ENCODE measurements at regions not wholly inside any gene's neighbourhood (a gene's known extent, or its start where the extent isn't known, plus 50 kb on each side); places are given as distances from the start of the nearest gene placed in this dataset.

GRCh38 chr18:46212398-46212797 is 108.2 kb downstream of the HAUS1 start:
- TF ChIP-seq CTCF (IDR thresholded peaks at IDR 0.05; ENCODE audit: borderline replicate concordance, extremely low read depth, low read length, poor library complexity, severe bottlenecking) (no peak), EZH2 (IDR thresholded peaks at IDR 0.05; ENCODE audit: borderline replicate concordance, low read depth, low read length, severe bottlenecking) (no peak)

Measured in DND-41 (cell line).